Activated T-helper 1 cell treated with anti-CD3 and anti-CD28 coated beads, Interleukin-12 subunit alpha, Interleukin-12 subunit beta, Interleukin-2, Interleukin-4 antibody, amounts not matched to agents 30 ng/mL and 10 ng/mL and 1 ng/mL, durations not matched to agents 14 hours and 24 hours and 36 hours (primary cell): ENCODE measurements at regions not wholly inside any gene's neighbourhood (a gene's known extent, or its start where the extent isn't known, plus 50 kb on each side); places are given as distances from the start of the nearest gene placed in this dataset.
"Not testable (repeated sequence)": the region's sequence is repeated elsewhere in the genome, so short reads cannot be mapped to it uniquely, and the experiment has no call there.

Source experiments
- DNase-seq: peaks from one replicate; pipeline ENCODE4 v3.0.0; 2021; ENCODE audit warnings: low spot score
- H3K27ac Mint-ChIP-seq: one replicate; pipeline ENCODE4 v1.8.0; 2021; ENCODE audit warnings: mild to moderate bottlenecking, mixed read lengths
- H3K27me3 Mint-ChIP-seq: one replicate; pipeline ENCODE4 v1.8.0; 2022; ENCODE audit warnings: mild to moderate bottlenecking, moderate library complexity, mixed read lengths; ENCODE audit not compliant: insufficient read depth
- H3K36me3 Mint-ChIP-seq: one replicate; pipeline ENCODE4 v1.8.0; 2021; ENCODE audit warnings: low read depth, mixed read lengths
- H3K4me1 Mint-ChIP-seq: one replicate; pipeline ENCODE4 v1.8.0; 2021; ENCODE audit warnings: low read depth, mixed read lengths
- H3K4me3 Mint-ChIP-seq: one replicate; pipeline ENCODE4 v1.8.0; 2021; ENCODE audit warnings: mild to moderate bottlenecking, moderate library complexity, mixed read lengths
- H3K9me3 Mint-ChIP-seq: one replicate; pipeline ENCODE4 v1.8.0; 2021; ENCODE audit warnings: mixed read lengths
- intact Hi-C: fragments of 100-400 bp; cut with micrococcal nuclease; formaldehyde crosslinking; loops from one replicate; pipeline ENCODE4 v1.15.1; 2024

- Mint-ChIP-seq H3K4me3 (peak overlapping the region; percentile 95), H3K4me1 (peaks cover 20% of the 10 kb centered on the region), H3K27ac (peak overlapping the region; percentile 43)
- intact Hi-C loops, result loop anchor here (5.0 kb wide), 1 partner anchor 285 kb away; the partner anchor contains the start of gene CLECL1
- not testable (repeated sequence) for H3K27me3 Mint-ChIP-seq, H3K36me3 Mint-ChIP-seq, DNase-seq, H3K9me3 Mint-ChIP-seq
These were observed 160.6 kb downstream of the KLRB1 start for GRCh38 chr12:9446883-9447761.

GRCh38 chr12:9440428-9440827 is 167.3 kb downstream of the KLRB1 start:
- H3K9me3 Mint-ChIP-seq, H3K27ac Mint-ChIP-seq, H3K4me1 Mint-ChIP-seq, DNase-seq, H3K27me3 Mint-ChIP-seq, H3K4me3 Mint-ChIP-seq, intact Hi-C loops, H3K36me3 Mint-ChIP-seq: not testable (repeated sequence)

GRCh38 chr12:9435682-9436081 is 172.0 kb downstream of the KLRB1 start:
- H3K36me3 Mint-ChIP-seq, H3K27me3 Mint-ChIP-seq, H3K4me1 Mint-ChIP-seq, H3K27ac Mint-ChIP-seq, H3K9me3 Mint-ChIP-seq, H3K4me3 Mint-ChIP-seq, DNase-seq, intact Hi-C loops: not testable (repeated sequence)

- H3K4me1 Mint-ChIP-seq, H3K27ac Mint-ChIP-seq, intact Hi-C loops, DNase-seq, H3K4me3 Mint-ChIP-seq, H3K27me3 Mint-ChIP-seq, H3K9me3 Mint-ChIP-seq, H3K36me3 Mint-ChIP-seq: not testable (repeated sequence)
These were observed 177.3 kb downstream of the KLRB1 start for GRCh38 chr12:9430385-9430784.

GRCh38 chr12:9428856-9429255 is 178.9 kb downstream of the KLRB1 start:
- DNase-seq, H3K27ac Mint-ChIP-seq, intact Hi-C loops, H3K4me3 Mint-ChIP-seq, H3K27me3 Mint-ChIP-seq, H3K9me3 Mint-ChIP-seq, H3K4me1 Mint-ChIP-seq, H3K36me3 Mint-ChIP-seq: not testable (repeated sequence)

GRCh38 chr12:9425429-9425828 is 182.3 kb downstream of the KLRB1 start:
- H3K9me3 Mint-ChIP-seq, H3K4me1 Mint-ChIP-seq, H3K27ac Mint-ChIP-seq, DNase-seq, intact Hi-C loops, H3K4me3 Mint-ChIP-seq, H3K27me3 Mint-ChIP-seq, H3K36me3 Mint-ChIP-seq: not testable (repeated sequence)

- H3K27me3 Mint-ChIP-seq, H3K4me1 Mint-ChIP-seq, H3K36me3 Mint-ChIP-seq, H3K4me3 Mint-ChIP-seq, intact Hi-C loops, DNase-seq, H3K27ac Mint-ChIP-seq, H3K9me3 Mint-ChIP-seq: not testable (repeated sequence)
These were observed 183.5 kb downstream of the KLRB1 start for GRCh38 chr12:9424175-9424740.

- H3K4me1 Mint-ChIP-seq, H3K27me3 Mint-ChIP-seq, intact Hi-C loops, DNase-seq, H3K9me3 Mint-ChIP-seq, H3K4me3 Mint-ChIP-seq, H3K27ac Mint-ChIP-seq, H3K36me3 Mint-ChIP-seq: not testable (repeated sequence)
These were observed 185.0 kb downstream of the KLRB1 start for GRCh38 chr12:9422689-9423088.

GRCh38 chr12:9421520-9422086 is 186.1 kb downstream of the KLRB1 start:
- H3K27me3 Mint-ChIP-seq, H3K4me1 Mint-ChIP-seq, H3K9me3 Mint-ChIP-seq, intact Hi-C loops, H3K4me3 Mint-ChIP-seq, DNase-seq, H3K36me3 Mint-ChIP-seq, H3K27ac Mint-ChIP-seq: not testable (repeated sequence)

GRCh38 chr12:9420817-9421519 is 186.7 kb downstream of the KLRB1 start:
- H3K9me3 Mint-ChIP-seq, intact Hi-C loops, DNase-seq, H3K27me3 Mint-ChIP-seq, H3K4me3 Mint-ChIP-seq, H3K36me3 Mint-ChIP-seq, H3K4me1 Mint-ChIP-seq, H3K27ac Mint-ChIP-seq: not testable (repeated sequence)

- H3K4me3 Mint-ChIP-seq, H3K27ac Mint-ChIP-seq, H3K27me3 Mint-ChIP-seq, H3K36me3 Mint-ChIP-seq, DNase-seq, H3K9me3 Mint-ChIP-seq, H3K4me1 Mint-ChIP-seq, intact Hi-C loops: not testable (repeated sequence)
These were observed 189.1 kb downstream of the KLRB1 start for GRCh38 chr12:9418669-9419041.

- H3K27me3 Mint-ChIP-seq, H3K36me3 Mint-ChIP-seq, H3K9me3 Mint-ChIP-seq, intact Hi-C loops, H3K4me1 Mint-ChIP-seq, H3K4me3 Mint-ChIP-seq, DNase-seq, H3K27ac Mint-ChIP-seq: not testable (repeated sequence)
These were observed 189.6 kb downstream of the KLRB1 start for GRCh38 chr12:9417947-9418668.
